ENCODE measurements at regions not wholly inside any gene's neighbourhood (a gene's known extent, or its start where the extent isn't known, plus 50 kb on each side); places are given as distances from the start of the nearest gene placed in this dataset.
"Not testable (repeated sequence)": the region's sequence is repeated elsewhere in the genome, so short reads cannot be mapped to it uniquely, and the experiment has no call there.

DNA sequence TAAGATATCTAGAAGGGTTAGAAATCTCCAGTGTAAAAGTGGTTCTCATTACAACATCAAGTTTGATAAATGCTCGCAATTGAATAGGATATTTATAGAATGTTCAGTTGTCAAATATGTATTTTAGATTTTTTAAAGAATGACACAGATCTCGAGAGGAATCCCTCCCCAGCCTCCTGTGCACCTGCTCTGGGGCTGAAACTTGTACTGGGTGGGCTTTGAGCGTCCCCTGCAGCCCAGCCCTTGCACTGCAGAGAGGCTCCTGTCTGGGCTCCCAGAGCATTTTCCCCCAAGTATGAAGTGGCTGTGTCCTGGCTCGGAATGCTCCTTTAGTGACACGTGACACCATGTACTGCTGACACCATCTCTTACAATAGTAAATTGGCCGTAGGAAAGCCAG, 499.6 kb downstream of the TMEM121 start:
- H3K9me3 ChIP-seq: no peaks in the 10 kb centered on the region
- H3K27ac ChIP-seq: no peak overlapping the region
- intact Hi-C loops (cut with DNase I): no loop called here
- 40 to 49% methylated on average over 3 to 4 of the region's 6 CpGs for WGBS, 2 donors
- no peaks in the 10 kb centered on the region for H3K4me1 ChIP-seq
- TF ChIP-seq POLR2A (IDR thresholded peaks at IDR 0.05): no peak
- TF ChIP-seq, protein P1, sequence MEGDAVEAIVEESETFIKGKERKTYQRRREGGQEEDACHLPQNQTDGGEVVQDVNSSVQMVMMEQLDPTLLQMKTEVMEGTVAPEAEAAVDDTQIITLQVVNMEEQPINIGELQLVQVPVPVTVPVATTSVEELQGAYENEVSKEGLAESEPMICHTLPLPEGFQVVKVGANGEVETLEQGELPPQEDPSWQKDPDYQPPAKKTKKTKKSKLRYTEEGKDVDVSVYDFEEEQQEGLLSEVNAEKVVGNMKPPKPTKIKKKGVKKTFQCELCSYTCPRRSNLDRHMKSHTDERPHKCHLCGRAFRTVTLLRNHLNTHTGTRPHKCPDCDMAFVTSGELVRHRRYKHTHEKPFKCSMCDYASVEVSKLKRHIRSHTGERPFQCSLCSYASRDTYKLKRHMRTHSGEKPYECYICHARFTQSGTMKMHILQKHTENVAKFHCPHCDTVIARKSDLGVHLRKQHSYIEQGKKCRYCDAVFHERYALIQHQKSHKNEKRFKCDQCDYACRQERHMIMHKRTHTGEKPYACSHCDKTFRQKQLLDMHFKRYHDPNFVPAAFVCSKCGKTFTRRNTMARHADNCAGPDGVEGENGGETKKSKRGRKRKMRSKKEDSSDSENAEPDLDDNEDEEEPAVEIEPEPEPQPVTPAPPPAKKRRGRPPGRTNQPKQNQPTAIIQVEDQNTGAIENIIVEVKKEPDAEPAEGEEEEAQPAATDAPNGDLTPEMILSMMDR (IDR thresholded peaks at IDR 0.05): no peak
- no peak for DNase-seq
- no peaks in the 10 kb centered on the region for H3K36me3 ChIP-seq
- H3K4me3 ChIP-seq: no peak overlapping the region
- H3K27me3 ChIP-seq: peaks cover 0 to 8% (median 0%) of the 10 kb centered on the region in 4 donors

DNA sequence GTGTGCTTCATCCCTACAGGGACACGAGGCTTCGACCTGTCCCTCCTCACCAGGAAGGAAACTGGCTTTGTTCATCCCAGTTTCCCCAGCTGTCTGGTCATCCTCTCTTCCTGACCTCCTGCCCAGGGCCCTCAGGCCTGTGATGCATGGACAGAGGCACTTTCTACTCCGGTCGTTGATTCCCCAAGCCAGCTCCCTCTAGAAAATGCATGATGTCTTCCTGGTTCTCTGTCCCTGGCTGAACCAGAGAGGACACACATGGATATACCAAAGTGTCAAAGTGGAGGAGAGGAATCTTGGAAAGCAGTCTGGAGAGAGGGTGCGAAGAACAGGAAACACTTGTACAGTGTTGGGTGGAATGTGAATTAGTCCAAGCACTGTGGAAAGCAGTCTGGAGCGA, 501.4 kb downstream of the TMEM121 start:
- H3K27me3 ChIP-seq; H3K4me3 ChIP-seq; DNase-seq; intact Hi-C loops (cut with DNase I); H3K36me3 ChIP-seq; H3K4me1 ChIP-seq; H3K27ac ChIP-seq; H3K9me3 ChIP-seq: not testable (repeated sequence)
- WGBS, 2 donors: 55 to 72% methylated on average over 3 to 6 of the region's 6 CpGs

DNA sequence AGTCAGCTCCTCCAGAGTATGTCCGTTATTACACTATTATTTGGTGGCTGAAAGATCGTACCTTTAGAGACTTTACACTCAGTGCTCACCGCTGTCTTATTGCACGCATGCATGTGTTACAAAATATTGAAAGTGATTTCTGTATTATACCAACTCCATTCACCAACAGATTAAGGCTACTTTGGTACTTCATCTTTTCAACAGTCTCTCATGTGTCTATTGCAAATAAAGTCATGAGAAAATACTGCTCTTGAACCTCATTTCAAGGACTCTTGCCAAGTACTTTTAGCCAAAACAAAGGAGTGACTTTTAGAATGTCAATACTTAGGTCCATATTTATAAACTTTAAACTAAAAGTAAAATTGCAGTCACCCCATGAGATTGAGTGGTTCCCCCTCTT, 503.6 kb downstream of the TMEM121 start:
- Histone ChIP-seq H3K9me3 (no peaks in the 10 kb centered on the region), H3K27me3 (peaks cover 0 to 13% (median 0%) of the 10 kb centered on the region in 4 donors), H3K36me3 (no peaks in the 10 kb centered on the region), H3K4me1 (no peaks in the 10 kb centered on the region), H3K4me3 (no peak overlapping the region), H3K27ac (no peak overlapping the region)
- WGBS, 2 donors: 81 to 84% methylated on average over 4 of the region's 4 CpGs
- TF ChIP-seq, protein P1 (IDR thresholded peaks at IDR 0.05): no peak
- TF ChIP-seq POLR2A (IDR thresholded peaks at IDR 0.05): no peak
- intact Hi-C loops (cut with DNase I): no loop called here
- no peak for DNase-seq

DNA sequence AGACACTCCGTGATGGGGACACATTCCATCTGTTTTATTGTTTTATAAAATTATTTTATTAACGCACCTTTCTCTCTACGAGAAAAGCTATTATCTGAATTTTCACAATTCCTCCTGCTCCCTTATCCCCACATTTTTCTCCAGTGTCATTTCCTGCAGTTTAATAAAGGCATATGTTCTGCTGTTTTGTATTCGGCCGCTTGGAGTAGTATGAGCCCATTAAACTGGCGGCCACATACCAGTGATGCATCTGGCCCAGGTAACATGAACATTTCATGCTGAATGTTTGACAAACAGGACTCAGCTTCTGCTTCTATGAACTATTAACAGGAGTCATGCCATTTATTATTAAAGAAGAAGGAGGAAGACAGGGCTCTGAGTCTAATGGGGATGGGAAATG, 511.0 kb downstream of the TMEM121 start:
- TF ChIP-seq, protein P1 (IDR thresholded peaks at IDR 0.05): no peak
- no peak for TF ChIP-seq POLR2A (IDR thresholded peaks at IDR 0.05)
- no peak for DNase-seq
- 78 to 85% methylated on average over 6 of the region's 6 CpGs for WGBS, 2 donors
- no peaks in the 10 kb centered on the region for H3K36me3 ChIP-seq
- intact Hi-C loops (cut with DNase I): no loop called here
- H3K4me3 ChIP-seq: no peak overlapping the region
- H3K27me3 ChIP-seq: peaks cover 0 to 31% (median 0%) of the 10 kb centered on the region in 4 donors
- no peaks in the 10 kb centered on the region for H3K9me3 ChIP-seq
- no peak overlapping the region for H3K27ac ChIP-seq
- no peaks in the 10 kb centered on the region for H3K4me1 ChIP-seq

DNA sequence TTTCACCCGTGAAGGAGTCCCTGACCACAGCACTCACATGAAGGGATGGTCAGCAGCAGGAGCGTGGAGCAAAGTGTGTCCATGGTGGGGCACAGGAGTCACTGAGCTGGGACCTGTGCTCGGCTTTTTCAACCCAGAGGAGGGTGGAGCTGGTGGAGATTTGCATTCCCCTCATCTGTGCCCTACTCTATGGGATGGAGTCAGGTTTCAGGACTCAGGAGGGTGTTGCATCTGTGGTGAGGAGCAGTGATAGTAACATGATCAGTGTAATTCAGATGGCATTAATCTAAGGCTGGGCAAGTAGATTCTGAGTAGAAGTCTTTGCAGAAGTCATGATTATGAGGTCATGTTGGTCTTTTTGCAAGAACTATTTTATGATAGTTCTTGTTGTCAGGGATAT, 511.9 kb downstream of the TMEM121 start:
- Histone ChIP-seq H3K9me3 (no peaks in the 10 kb centered on the region), H3K36me3 (no peaks in the 10 kb centered on the region), H3K27me3 (peaks cover 0 to 35% (median 0%) of the 10 kb centered on the region in 4 donors), H3K27ac (no peak overlapping the region), H3K4me1 (no peaks in the 10 kb centered on the region), H3K4me3 (no peak overlapping the region)
- intact Hi-C loops (cut with DNase I): no loop called here
- 60 to 61% methylated on average over 2 to 3 of the region's 3 CpGs for WGBS, 2 donors
- TF ChIP-seq, protein P1 (IDR thresholded peaks at IDR 0.05): no peak
- TF ChIP-seq POLR2A (IDR thresholded peaks at IDR 0.05): no peak
- DNase-seq: no peak

DNA sequence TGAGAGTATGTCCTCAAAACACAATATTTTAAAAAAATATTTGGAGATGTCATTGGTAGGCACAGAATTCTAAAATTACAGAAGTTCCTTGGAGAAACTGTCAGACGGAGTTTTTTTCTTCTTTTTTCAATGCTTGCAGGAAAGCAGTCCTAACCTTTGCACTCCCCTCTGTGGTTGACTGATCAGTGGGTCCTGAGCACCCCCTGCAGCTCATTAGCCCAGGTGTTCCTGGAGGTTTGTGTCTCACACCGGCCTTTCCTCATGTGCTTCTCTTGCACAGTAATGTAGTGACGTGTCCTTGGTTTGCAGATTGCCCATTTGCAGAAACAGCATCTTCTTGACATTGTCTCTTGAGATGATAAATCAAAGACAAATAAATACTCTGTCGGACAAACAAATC, 513.0 kb downstream of the TMEM121 start:
- WGBS, 2 donors: 59 to 61% methylated on average over 4 of the region's 4 CpGs
- DNase-seq: no peak
- H3K27me3 ChIP-seq: peaks cover 0 to 30% (median 0%) of the 10 kb centered on the region in 4 donors

More for the DNA sequence above, 513.0 kb downstream of the TMEM121 start:
- H3K9me3 ChIP-seq: no peaks in the 10 kb centered on the region
- H3K27ac ChIP-seq: no peak overlapping the region
- no peak overlapping the region for H3K4me3 ChIP-seq
- no peaks in the 10 kb centered on the region for H3K36me3 ChIP-seq
- no peaks in the 10 kb centered on the region for H3K4me1 ChIP-seq
- intact Hi-C loops (cut with DNase I): no loop called here
- TF ChIP-seq, protein P1 (IDR thresholded peaks at IDR 0.05): peak in 3 of 6 experiments; percentile 16 to 29 (median 27)
- no peak for TF ChIP-seq POLR2A (IDR thresholded peaks at IDR 0.05)
